ENCODE measurements at regions not wholly inside any gene's neighbourhood (a gene's known extent, or its start where the extent isn't known, plus 50 kb on each side); places are given as distances from the start of the nearest gene placed in this dataset.

- H3K4me3 ChIP-seq (ENCODE audit: low read depth, low read length) = no peak overlapping the region
- DNase-seq (ENCODE audit: low read depth) = no peak
- TF ChIP-seq CTCF (IDR thresholded peaks at IDR 0.05; ENCODE audit: low read depth, low read length) = no peak
- TF ChIP-seq MYC (IDR thresholded peaks at IDR 0.05; ENCODE audit: low read depth, low read length) = no peak
- no peak for TF ChIP-seq POLR2A (IDR thresholded peaks at IDR 0.05; ENCODE audit: extremely low read depth, insufficient read length)
- TF ChIP-seq MAX (IDR thresholded peaks at IDR 0.05; ENCODE audit: low read depth, low read length) = no peak
Measured at GRCh38 chr1:170219163-170219562, 73.4 kb downstream of the NTMT2 start.

- TF ChIP-seq MYC (IDR thresholded peaks at IDR 0.05; ENCODE audit: low read depth, low read length) (no peak), MAX (IDR thresholded peaks at IDR 0.05; ENCODE audit: low read depth, low read length) (no peak), CTCF (IDR thresholded peaks at IDR 0.05; ENCODE audit: low read depth, low read length) (no peak), POLR2A (IDR thresholded peaks at IDR 0.05; ENCODE audit: extremely low read depth, insufficient read length) (no peak)
- no peak overlapping the region for H3K4me3 ChIP-seq (ENCODE audit: low read depth, low read length)
- DNase-seq (ENCODE audit: low read depth) = no peak
Measured at GRCh38 chr1:170221031-170221430, 75.3 kb downstream of the NTMT2 start.

GRCh38 chr1:170221495-170221894, 75.7 kb downstream of the NTMT2 start:
- TF ChIP-seq CTCF (IDR thresholded peaks at IDR 0.05; ENCODE audit: low read depth, low read length) = no peak
- TF ChIP-seq POLR2A (IDR thresholded peaks at IDR 0.05; ENCODE audit: extremely low read depth, insufficient read length) = no peak
- TF ChIP-seq MAX (IDR thresholded peaks at IDR 0.05; ENCODE audit: low read depth, low read length) = no peak
- no peak for DNase-seq (ENCODE audit: low read depth)
- H3K4me3 ChIP-seq (ENCODE audit: low read depth, low read length) = no peak overlapping the region

GRCh38 chr1:170224469-170224868, 78.7 kb downstream of the NTMT2 start:
- no peak for DNase-seq (ENCODE audit: low read depth)
- no peak for TF ChIP-seq CTCF (IDR thresholded peaks at IDR 0.05; ENCODE audit: low read depth, low read length)
- no peak for TF ChIP-seq POLR2A (IDR thresholded peaks at IDR 0.05; ENCODE audit: extremely low read depth, insufficient read length)
- no peak for TF ChIP-seq MAX (IDR thresholded peaks at IDR 0.05; ENCODE audit: low read depth, low read length)
- TF ChIP-seq MYC (IDR thresholded peaks at IDR 0.05; ENCODE audit: low read depth, low read length) = no peak
- no peak overlapping the region for H3K4me3 ChIP-seq (ENCODE audit: low read depth, low read length)

GRCh38 chr1:170225781-170226530, 80.2 kb downstream of the NTMT2 start:
- TF ChIP-seq MYC (IDR thresholded peaks at IDR 0.05; ENCODE audit: low read depth, low read length) = no peak
- no peak for TF ChIP-seq POLR2A (IDR thresholded peaks at IDR 0.05; ENCODE audit: extremely low read depth, insufficient read length)
- TF ChIP-seq MAX (IDR thresholded peaks at IDR 0.05; ENCODE audit: low read depth, low read length) = no peak
- no peak for TF ChIP-seq CTCF (IDR thresholded peaks at IDR 0.05; ENCODE audit: low read depth, low read length)
- H3K4me3 ChIP-seq (ENCODE audit: low read depth, low read length) = no peak overlapping the region
- no peak for DNase-seq (ENCODE audit: low read depth)

Measured in NB4 (cell line).